A172 (cell line): ENCODE measurements at regions not wholly inside any gene's neighbourhood (a gene's known extent, or its start where the extent isn't known, plus 50 kb on each side); places are given as distances from the start of the nearest gene placed in this dataset.
A peak's percentile ranks its signal among the peaks of the same experiment; 100 is the strongest.

ENCODE experiments used
- DNase-seq: peaks from one replicate; pipeline ENCODE4 v3.0.0-alpha.2; 2015; ENCODE audit warnings: low spot score

DNA sequence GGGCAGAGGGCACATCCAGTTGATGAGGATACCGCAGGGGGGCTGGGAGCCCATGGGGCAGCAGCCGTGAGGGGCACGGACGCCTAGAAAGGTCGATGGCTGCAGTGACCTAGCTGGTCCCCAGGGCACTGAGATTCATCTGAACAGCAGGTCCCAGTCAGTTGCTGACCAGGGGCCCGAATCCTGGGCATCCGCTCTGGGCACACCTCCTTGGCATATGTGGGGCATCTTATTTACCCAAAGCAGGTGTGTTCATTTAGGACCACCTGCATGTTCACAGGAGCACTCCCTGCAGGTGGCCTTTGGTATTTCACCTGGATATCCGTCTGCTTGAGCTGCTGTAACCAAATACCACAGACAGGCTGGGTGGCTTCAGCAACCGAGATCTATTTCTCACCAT lies 72.0 kb upstream of the ODC1 start:
- no peak for DNase-seq

DNA sequence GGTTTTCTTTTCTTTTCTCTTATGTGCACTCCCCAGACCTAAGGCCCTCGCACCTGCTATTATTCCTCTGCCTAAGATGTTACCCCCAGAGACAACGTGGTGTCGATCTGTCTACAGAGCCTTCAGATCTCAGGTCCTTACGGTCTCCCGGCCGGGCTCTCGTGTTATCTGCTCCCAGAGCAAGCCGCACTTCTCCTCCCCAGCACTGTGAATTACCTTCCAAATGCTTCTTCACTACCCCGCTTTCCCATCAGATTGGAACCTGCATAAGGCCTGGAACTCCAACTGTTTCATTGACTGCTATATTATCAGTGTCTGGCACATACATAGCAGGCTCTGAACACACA lies 71.2 kb upstream of the ODC1 start:
- DNase-seq = no peak

DNA sequence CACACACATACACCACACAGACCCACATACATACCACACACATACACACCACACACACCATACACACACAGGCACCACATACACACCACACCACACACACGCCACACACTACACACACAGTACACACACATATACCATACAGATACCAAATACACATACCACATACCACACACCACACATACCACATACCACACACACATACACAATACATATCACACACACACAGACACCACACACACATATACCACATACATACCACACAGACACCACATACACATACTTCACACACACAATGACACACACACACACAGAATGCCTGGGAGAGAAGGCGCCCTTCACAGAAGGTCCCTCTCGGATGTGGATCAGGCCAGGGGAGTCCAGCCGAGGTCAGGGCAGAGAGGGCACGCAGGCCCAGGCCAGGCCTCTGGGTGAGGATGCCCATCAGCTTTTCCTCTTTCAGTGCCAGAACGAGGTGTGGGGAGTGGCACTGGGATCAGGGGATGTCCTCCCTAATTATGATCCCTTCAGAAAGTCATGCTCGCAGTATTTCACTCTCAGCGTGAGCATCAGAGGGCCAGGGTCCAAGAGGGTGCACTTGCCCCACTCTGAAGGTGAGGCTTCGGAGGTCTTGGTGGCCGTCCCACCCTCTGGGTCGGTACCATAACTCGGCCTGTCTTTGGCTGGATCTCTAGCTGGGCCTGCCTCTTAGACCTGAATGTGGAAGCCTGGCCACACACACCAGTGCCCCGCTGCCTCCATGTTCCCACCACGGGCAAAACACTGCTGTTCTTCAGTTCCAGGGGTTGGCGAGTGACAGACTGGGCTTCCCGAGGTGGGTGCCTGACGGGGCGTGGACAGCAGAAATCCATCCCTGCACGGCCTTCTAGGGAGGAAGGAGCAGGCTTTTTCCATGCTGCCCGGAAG lies 70.6 kb upstream of the ODC1 start:
- DNase-seq = no peak

DNA sequence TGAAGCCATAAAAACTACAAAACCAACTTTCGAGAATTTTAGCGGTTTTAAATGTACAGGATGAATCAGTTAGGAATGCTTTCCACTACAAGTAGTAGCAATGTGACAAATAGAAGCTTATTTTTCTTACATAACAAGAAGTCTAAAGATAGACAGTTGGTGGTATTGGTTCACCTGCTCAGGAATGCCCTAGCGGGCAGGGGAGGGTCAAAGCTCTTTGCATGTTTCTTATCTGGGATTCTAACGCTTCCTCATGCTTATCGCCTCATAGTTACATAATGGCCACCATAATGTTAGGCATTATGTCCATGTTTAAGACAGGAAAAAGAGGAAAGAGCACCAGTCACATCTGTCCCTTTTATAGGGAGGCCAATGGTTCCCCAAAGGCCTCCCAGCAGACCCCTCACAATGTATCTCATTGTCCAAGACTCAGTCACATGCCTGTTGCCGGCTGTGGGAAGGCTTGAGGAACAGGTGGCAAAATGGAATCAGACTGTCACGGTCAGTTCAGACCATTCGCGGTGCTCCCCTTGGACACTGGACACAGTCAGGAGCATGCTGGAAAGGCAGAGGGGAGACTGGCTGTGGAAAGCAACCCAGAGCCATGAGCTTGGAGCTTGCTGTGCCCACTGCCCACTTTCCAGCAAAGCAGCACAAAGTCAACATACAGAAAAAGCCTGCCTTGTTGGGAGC lies 69.4 kb upstream of the ODC1 start:
- DNase-seq = no peak

DNA sequence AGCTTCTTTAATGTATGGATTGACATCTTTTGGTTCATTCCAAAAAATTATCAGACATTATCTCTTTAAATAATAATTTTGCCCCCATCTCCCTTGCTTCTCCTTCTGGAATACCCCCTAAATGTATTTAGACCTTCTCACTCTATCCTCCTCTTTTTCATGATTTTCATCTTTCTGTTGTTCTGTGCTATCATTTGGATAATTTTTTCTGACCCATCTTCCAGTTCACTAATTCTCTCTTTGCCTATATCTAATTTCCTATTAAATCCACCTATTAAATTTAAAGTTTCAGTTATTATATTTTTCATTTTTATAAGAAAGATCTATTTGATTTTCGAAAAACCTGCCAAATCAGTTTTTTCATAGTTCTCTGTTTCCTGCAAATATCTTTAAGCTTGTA lies 67.8 kb upstream of the ODC1 start:
- no peak for DNase-seq

DNA sequence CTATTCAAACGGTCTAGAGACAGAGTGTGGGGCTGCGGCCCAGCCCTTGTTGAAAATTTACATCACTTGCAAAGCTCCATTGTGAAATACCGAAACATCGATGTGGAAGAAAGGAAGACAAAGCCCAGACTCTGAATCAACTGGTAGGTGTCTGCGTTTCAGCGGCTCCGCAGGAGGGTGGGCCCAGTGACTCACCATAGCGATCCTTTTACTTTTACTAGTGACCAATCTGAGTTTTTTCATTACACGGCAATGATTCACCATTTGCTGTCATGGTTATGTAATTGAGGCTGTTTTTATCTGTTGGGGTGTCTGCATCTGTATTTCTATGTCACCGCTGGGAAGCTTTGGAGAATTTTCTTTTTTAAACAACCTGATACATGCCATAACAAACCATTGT lies 66.6 kb upstream of the ODC1 start:
- peak; percentile 99 for DNase-seq

DNA sequence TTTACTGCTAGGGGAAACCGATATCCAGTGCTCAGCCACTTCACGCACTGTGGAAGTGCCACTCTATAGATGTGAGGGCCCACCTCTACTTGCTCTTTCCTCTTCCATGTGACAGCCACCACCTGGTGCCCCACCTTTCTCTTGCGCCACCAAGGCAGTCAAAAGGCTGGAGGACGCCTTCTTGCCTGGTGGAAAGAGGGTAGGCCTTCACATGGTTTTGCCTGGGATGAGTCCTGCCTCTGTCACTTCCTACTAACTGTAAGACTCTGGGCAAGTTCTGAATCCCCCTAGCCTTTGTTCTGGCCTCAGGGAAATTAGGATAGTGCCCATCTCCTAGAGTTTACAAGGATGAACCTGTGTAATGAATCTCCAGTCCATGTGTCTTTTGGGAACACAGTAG lies 66.1 kb upstream of the ODC1 start:
- DNase-seq = no peak

DNA sequence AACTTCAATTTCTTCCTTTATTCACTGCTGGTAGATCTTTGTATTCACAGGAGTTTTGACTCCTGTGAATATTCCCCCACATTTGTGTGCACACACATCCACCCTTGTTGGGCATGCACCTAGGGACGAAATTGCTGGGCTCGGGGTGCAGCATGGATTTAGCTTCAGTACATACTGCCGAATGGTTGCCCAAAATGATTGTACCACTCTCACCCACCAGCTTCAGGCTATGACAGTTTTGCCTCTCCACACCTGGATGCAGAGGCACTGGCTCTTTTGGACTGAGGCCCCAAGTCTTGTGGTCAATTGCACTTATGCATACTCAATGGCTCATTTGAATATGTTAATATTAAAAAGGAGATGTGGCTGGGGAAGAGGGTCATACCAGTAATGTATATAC lies 65.1 kb upstream of the ODC1 start:
- DNase-seq = no peak

DNA sequence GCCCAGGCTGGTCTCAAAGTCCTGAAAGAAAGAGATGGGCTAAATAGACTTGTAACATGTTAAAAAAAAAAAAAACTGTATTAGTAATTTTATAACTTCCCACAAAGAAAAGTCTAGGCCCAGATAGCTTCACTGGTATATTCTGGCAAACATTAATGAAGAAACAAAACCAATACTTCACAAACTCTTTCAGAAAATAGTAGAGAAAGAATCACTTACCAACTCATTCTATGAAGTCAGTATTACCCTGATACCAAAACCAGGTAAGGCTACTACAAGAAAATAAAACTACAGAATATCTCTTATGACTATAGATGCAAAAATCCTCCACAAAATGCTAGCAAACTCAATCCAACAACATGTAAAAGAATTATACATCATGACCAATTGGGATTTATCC lies 59.9 kb upstream of the ODC1 start:
- no peak for DNase-seq

DNA sequence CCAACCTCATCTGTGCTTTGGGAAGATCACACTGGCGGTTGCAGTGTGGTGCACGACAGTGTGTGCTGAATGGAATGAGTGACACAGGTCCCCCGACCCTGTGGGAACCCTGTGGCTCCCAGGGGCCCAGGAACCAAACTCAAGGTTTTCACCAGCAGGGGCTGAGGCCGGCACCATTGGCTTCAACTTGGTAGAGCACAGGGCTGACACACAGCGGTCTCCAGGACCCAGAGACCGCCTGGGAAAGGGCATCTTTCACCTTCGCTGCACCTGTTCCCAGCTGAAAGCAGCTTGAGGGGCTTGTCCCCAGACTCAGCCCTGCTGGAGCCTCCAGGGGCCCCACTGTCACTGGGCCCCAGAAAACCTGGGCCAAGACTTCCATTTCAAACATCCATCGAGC lies 59.0 kb upstream of the ODC1 start:
- no peak for DNase-seq

DNA sequence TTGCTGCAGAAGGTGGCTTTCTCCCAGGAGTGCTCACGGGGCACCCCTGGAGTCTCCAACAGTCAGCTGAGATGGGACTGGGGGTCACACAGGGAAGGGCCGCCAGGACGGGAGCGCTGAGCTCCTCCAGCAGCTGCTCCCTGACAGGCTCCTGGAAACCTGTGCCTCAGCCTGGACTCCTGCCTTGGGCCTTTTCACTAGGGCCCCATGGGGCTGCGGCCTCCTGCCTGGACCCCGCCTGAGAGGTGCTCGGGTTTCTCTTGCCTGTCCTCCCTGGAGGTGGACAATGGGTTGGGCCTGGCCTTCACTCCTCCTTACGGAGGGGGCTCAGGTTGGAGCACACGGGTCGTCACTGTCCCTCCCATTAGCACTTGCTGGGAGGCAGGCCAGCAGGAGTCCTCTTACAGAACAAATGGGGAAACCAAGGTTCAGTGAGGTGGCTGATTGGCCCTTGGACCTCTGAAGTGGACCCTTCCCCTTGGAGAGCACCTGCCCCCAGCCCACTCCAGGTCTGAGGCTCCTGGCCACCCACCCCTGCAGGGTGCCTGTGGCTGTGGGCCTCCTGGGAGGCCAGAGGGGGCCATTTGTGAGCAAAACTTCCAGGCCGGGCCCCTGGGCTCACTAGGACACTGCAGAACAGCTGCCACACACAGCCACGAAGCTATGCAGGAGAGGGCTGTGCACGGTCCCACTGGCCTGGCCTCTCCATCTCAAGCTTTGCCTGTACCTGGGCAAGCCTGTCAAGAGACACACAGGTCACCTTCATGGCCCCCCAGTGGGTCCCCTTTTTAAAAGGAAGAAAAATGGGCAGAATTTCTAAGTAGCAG lies 57.1 kb upstream of the ODC1 start:
- no peak for DNase-seq

DNA sequence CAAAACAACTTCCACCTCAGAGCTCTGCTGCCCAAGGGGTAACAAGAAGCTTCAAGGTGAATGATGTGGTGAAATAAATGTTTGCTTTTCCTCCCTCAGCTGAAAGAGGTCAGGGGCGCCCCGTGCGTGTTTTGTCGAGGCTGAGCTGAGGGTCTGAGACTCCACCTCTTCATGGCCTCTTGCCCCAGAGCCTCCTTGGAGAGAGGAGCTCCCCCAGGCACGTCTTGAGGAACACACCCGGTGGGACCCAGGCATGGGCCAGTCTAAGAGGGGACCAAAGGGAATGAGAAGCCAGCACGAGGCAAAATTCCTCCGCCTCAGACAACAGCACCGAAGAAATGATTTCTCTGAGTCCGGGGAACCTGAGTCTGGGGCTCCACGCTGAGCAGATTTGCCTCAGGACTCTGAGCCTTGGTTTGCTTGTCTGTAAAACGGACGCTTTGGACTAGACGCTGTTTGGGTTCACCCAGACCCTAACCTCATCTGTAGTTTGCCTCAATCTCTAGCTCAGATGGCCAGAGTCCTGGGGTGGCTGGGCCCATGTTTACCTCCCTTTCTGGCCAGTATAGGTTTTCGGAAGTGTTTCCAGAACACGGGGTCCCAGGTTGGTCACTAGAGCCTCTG lies 56.4 kb upstream of the ODC1 start:
- DNase-seq = no peak

DNA sequence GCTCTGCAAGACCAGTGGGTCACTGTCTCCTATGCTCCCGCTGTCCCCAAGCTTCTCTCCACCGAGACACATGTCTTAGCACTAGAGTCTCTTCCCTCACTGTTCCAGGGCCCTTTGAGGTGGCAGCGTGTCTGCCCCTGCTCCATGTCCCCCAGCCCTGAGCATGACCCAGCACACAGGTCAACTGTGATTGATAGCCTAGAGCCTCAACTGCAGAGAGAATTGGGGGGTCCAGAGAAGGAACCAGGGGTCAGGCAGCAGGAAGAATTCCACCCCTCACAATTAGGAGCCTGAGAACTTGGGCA lies 54.6 kb upstream of the ODC1 start:
- DNase-seq = no peak

DNA sequence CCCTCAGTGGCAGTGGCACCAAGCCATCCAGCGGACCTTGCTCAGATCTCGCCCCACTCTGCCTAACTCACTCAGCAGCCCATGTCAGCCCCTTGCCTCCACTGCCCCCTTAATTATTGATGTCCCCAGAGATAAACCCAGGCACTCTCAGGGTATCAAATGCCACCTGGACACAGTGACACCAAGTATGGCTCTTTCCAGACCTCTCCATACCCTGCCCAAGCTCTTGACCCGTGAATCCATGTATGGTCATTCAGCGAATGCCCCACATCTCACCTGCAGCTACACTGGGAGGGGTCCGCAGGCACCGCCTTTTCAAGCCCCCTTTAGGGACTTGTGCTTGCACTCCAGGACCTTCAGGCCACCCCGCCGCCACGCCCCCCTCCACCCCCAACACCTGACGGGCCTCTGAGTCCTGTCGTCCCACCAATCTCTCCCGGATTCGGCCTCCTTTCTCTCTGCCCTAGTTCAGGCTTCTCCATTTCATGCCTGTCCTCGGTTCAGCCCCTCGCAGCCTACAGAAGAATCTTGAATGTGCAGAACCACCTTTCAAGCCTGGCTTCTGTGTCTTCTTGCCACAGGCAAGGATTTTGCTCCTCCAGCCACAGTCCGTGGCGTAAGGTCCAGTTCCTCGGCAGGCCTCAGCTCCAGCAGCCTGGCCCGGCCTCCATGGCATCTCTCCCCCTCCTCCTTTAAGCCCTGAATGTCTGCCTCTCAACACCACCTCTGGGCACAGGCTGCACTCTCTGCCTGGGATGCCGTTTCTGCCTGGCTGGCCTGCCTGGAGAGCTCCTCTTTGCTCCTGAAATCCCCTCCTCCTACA lies 54.1 kb upstream of the ODC1 start:
- no peak for DNase-seq

DNA sequence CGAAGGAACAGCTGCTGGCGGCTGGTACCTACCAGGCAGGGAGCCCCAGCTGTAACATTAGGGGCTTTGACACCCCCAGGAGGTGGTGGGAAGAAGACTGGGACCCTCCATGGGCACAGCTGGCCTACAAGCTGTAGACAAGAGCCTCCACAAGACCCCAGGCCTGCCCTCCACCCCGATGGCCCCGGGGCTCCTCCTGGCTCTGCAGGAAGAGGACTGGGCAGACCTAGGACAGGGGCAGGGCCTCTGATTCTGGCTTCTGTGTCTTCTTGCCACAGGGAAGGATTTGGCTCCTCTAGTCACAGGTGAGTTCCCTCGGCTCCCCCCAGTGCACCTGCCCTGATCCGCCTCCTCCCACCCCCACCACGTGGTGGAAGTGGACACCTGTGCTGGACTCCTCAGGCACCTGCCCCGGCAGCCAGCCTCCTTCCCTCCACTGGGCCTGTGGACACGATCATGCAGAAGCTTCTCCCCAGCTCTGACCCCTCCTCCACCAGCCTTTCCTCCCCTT lies 53.4 kb upstream of the ODC1 start:
- DNase-seq = no peak

DNA sequence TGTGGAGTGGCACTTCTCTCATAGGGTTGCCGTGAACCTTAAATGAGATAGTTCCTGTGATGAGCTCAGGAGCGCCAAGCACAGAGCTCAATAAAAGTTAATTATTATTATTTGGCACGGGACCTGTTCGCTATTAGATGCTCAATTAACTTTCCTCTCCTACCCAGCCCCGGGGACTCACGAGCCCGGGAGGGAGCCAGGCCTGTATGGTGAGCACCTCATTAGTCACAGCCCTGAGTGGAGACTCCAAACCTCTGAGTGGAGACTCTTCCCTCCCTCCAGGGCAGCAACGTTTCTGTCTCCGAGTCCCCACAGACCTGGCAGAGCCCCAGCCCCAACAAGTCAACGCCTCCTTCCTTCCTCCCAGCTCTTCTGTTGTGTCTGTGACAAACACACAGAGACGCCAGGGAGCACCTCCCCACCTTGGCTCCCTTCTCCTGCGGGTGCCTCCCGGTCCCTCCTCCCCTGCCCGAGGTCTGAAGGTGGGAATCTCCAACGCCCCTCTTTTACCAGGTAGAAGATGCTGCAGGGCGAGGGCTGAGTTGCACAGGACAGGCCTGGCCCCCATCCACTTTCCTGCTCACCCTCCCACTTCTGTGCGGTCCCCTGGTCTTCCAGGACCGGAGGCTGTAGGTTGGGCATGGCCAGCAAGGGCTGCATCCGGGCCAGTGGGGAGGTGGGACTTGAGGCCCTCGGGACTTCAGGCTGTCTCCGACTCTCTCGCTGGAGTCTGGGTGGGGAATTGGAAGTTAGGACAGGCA lies 52.7 kb upstream of the ODC1 start:
- peak; percentile 65 for DNase-seq

DNA sequence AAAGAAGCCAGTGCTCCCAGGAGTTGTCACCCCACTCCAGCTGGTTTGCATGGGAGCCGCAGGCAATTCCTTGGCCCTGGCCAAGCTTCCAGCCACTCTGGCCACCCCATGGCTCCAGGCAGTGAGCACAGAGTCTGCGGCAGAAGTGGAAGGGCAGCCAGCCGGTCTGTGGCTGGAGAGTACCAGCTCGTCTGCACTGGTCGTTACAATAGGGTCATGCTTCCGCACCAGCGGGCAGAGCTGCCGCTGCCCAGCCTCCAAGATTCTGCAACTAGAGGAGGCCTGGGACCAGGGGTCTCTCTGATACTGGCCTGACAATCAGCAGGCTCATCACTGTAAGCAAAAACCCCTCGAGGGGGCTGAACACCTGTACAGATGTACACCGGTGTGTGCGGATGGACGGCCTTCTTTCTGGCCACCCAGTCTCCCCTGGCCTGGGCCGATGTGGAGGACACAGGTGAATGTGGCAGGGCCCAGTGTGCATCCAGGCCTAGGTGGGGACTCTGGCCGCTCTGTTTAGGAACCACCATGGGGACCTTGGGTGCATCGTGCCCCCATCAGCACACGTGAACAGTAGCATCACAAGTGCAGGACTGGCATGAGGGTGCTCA lies 51.9 kb upstream of the ODC1 start:
- no peak for DNase-seq

DNA sequence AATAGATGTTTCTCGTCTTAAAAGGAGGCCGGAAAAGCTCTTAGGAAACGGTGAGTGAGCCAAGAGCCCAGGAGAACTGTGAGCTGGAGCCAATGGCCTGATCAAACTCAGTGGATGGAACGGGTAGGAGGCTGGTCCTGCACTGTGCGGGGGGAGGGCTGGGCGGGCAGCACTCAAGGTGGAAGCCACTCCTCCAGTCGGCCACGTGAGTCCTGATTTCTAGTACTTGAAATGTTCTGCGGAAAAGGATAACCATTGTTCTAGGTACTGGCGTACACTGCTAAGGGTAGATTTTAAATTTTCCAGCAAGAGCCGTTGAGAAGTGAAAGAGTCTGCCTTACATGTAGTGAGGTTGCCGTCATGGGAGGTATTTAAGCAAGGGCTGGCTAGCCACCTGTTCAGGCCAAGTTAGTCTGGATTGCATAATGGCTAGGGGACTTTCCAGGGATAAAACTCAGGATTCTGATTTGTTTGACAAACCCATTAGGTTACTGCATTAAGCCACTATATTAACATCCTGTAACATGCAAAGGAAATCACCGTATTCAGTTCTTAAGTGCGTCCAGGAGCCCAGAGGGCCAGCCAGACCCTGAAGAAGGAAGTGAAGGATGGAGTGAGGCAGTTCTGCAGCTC lies 51.3 kb upstream of the ODC1 start:
- DNase-seq = no peak

DNA sequence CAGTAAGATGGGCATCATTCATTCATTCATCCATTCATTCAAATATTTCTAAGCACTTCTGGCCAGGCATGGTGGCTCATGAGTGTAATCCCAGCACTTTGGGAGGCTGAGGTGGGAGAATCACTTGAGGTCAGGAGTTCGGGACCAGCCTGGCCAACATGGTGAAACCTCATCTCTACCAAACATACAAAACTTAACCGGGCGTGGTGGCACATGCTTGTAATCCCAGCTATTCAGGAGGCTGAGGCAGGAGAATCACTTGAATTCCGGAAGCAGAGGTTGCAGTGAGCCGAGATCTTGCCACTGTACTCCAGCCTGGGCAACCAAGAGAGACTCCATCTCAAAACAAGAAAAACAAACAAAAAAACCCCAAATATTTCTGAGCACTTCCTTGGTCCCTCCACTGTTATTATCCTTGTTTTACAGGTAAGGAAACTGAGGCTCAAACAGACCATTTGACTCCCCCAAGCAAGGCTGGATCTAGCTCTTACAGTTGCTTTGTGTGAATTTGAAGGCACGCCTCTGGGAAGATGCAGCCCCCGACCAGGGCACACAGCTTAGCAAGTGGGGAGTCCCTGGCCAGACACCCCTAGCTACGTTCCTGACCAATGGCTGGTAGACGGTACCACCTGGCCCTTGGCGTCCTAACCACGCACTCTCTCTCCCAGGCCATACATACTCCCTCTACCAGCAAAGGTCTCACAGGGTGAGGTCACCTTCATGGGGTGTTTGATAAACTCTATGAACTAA lies 50.6 kb upstream of the ODC1 start:
- DNase-seq = no peak
